ENCODE measurements at regions not wholly inside any gene's neighbourhood (a gene's known extent, or its start where the extent isn't known, plus 50 kb on each side); places are given as distances from the start of the nearest gene placed in this dataset.

- no peak for DNase-seq (ENCODE audit: low spot score)
- no peak for TF ChIP-seq CTCF (IDR thresholded peaks at IDR 0.05; ENCODE audit: extremely low read depth, insufficient read depth, missing control alignments)
- in situ Hi-C loops (cut with MboI; ENCODE audit: low pct_unique_long_range_greater_than_20kb, low sequenced_read_pairs, unreplicated experiment), result no loop called here
Observed at GRCh38 chr14:34338056-34338455, 124.0 kb downstream of the SPTSSA start.

GRCh38 chr14:34336501-34336900 lies 125.5 kb downstream of the SPTSSA start:
- in situ Hi-C loops (cut with MboI; ENCODE audit: low pct_unique_long_range_greater_than_20kb, low sequenced_read_pairs, unreplicated experiment), result no loop called here

GRCh38 chr14:34335968-34336367 lies 126.1 kb downstream of the SPTSSA start:
- in situ Hi-C loops (cut with MboI; ENCODE audit: low pct_unique_long_range_greater_than_20kb, low sequenced_read_pairs, unreplicated experiment), result no loop called here
- DNase-seq (ENCODE audit: low spot score), result no peak

More at GRCh38 chr14:34336501-34336900, 125.5 kb downstream of the SPTSSA start:
- DNase-seq (ENCODE audit: low spot score), result no peak
- TF ChIP-seq CTCF (IDR thresholded peaks at IDR 0.05; ENCODE audit: extremely low read depth, insufficient read depth, missing control alignments), result no peak

GRCh38 chr14:34334329-34334728 lies 127.7 kb downstream of the SPTSSA start:
- in situ Hi-C loops (cut with MboI; ENCODE audit: low pct_unique_long_range_greater_than_20kb, low sequenced_read_pairs, unreplicated experiment), result no loop called here
- no peak for DNase-seq (ENCODE audit: low spot score)
- no peak for TF ChIP-seq CTCF (IDR thresholded peaks at IDR 0.05; ENCODE audit: extremely low read depth, insufficient read depth, missing control alignments)

More at GRCh38 chr14:34335968-34336367, 126.1 kb downstream of the SPTSSA start:
- no peak for TF ChIP-seq CTCF (IDR thresholded peaks at IDR 0.05; ENCODE audit: extremely low read depth, insufficient read depth, missing control alignments)

- in situ Hi-C loops (cut with MboI; ENCODE audit: low pct_unique_long_range_greater_than_20kb, low sequenced_read_pairs, unreplicated experiment), result no loop called here
- TF ChIP-seq CTCF (IDR thresholded peaks at IDR 0.05; ENCODE audit: extremely low read depth, insufficient read depth, missing control alignments), result peak; percentile 81
- peak; percentile 43 for DNase-seq (ENCODE audit: low spot score)
Observed at GRCh38 chr14:34331728-34332623, 130.1 kb downstream of the SPTSSA start.

GRCh38 chr14:34330846-34331245 lies 131.2 kb downstream of the SPTSSA start:
- TF ChIP-seq CTCF (IDR thresholded peaks at IDR 0.05; ENCODE audit: extremely low read depth, insufficient read depth, missing control alignments), result no peak
- DNase-seq (ENCODE audit: low spot score), result no peak
- in situ Hi-C loops (cut with MboI; ENCODE audit: low pct_unique_long_range_greater_than_20kb, low sequenced_read_pairs, unreplicated experiment), result no loop called here
